ENCODE measurements at regions not wholly inside any gene's neighbourhood (a gene's known extent, or its start where the extent isn't known, plus 50 kb on each side); places are given as distances from the start of the nearest gene placed in this dataset.

DNA sequence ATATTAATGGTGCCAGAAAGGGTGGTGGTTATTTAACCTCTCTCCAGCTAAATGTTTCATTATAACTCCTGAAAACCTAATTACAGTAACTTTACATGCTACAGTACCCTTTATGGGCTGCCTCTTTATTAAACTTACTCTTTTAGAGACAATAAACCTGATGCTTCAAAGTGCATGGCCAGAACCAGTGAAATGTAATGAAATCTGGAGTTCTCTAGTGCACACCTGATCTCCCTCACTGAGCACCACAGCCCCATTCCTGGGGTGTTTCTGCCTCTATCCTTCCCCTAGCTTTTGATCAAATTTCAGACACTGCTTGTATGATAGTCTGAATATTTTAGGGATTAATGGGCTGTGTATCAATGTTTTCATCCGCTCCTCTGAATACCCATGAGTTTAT, 306.5 kb upstream of the WWC1 start:
- no peak for DNase-seq (ENCODE audit: low read depth)
- no peak overlapping the region for H3K4me3 ChIP-seq (ENCODE audit: low read depth, low read length)
- TF ChIP-seq, protein P1, sequence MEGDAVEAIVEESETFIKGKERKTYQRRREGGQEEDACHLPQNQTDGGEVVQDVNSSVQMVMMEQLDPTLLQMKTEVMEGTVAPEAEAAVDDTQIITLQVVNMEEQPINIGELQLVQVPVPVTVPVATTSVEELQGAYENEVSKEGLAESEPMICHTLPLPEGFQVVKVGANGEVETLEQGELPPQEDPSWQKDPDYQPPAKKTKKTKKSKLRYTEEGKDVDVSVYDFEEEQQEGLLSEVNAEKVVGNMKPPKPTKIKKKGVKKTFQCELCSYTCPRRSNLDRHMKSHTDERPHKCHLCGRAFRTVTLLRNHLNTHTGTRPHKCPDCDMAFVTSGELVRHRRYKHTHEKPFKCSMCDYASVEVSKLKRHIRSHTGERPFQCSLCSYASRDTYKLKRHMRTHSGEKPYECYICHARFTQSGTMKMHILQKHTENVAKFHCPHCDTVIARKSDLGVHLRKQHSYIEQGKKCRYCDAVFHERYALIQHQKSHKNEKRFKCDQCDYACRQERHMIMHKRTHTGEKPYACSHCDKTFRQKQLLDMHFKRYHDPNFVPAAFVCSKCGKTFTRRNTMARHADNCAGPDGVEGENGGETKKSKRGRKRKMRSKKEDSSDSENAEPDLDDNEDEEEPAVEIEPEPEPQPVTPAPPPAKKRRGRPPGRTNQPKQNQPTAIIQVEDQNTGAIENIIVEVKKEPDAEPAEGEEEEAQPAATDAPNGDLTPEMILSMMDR (IDR thresholded peaks at IDR 0.05; ENCODE audit: insufficient read depth, low read length), result no peak

DNA sequence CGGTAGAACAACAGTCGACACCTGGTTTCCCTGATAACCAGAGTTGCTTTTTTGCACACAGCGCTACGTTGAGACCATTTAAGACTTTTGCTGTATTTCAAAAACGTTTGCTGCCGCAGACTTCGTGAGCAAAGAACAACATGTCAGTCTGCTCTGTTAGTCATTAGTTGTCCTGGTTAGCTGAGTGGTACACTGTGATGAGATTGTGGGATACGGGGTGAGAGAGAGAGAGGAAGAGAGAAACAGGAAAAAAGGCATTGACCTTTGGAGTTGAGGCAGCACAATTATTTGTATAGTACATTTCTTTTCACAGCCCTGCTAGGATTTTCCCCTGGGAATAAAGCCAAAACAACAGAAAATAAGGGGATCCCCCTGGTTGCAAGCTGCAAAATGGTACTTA, 306.1 kb upstream of the WWC1 start:
- no peak overlapping the region for H3K4me3 ChIP-seq (ENCODE audit: low read depth, low read length)
- TF ChIP-seq, protein P1 (IDR thresholded peaks at IDR 0.05; ENCODE audit: insufficient read depth, low read length), result no peak
- no peak for DNase-seq (ENCODE audit: low read depth)

DNA sequence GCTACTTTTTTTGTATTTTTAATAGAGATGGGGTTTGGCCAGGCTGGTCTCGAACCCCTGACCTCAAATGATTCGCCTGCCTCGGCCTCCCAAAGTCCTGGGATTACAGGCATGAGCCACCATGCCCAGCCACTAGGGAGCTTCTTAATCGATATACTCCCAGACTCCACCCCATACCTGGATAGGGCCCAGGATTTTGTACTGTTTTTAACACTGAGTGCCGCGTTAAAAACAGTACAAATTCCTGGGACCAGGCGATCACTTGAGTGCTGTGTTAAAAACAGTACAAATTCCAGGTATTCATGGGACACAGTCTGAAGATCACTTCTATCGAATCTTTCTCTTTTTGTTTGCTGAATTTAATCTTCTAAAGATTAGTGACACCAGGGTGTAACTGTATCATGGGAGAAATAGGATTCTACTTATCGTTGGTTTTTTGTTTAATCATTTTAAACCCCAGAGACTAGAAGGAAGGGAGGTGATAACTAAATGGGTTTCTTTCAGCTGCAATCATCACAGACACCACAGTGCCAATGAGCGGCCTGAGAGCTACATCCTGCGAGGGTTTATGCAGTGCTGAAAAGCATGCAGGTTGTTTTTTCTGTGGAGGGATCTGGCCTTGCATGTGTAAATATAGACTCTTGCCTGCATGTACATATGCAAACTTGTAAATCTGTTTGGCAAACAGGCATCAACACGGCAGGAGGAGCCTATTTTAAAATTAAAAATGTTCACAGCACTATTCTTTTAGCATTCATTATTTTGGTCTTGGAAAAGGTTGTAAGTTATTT, 303.8 kb upstream of the WWC1 start:
- H3K4me3 ChIP-seq (ENCODE audit: low read depth, low read length), result no peak overlapping the region
- TF ChIP-seq, protein P1 (IDR thresholded peaks at IDR 0.05; ENCODE audit: insufficient read depth, low read length), result no peak
- no peak for DNase-seq (ENCODE audit: low read depth)

DNA sequence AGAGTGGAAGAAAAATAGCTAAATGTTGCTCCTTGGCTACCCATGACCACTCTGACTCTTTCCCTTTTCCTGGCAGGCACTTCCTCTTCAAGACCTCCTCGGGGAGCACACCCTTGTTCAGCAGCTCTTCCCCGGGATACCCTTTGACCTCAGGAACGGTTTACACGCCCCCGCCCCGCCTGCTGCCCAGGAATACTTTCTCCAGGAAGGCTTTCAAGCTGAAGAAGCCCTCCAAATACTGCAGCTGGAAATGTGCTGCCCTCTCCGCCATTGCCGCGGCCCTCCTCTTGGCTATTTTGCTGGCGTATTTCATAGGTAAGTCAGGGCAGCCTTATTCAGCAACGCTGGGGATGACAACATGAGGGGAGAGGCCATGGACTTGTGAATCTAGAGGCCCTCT, 298.6 kb upstream of the WWC1 start:
- no peak overlapping the region for H3K4me3 ChIP-seq (ENCODE audit: low read depth, low read length)
- no peak for DNase-seq (ENCODE audit: low read depth)
- TF ChIP-seq, protein P1 (IDR thresholded peaks at IDR 0.05; ENCODE audit: insufficient read depth, low read length), result no peak

DNA sequence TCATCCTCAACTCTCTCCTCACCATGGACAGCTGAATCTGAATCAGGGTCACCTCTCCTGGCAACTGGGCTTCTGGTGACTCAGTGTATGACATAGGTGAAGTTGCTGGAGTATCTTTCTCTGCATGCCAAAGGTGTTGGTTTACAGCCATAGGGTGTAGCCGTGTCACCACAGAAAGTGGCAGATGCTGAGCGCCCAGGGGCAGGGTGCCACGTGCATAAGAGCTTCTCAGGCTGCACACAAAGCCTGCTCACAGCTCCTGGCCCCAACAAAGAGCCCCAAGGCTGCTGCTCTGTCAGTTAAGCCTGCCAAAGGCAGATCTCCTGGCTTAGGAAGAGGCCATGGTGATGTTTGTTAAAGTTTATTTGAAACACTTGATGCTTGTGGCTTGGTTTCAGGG, 297.7 kb upstream of the WWC1 start:
- H3K4me3 ChIP-seq (ENCODE audit: low read depth, low read length), result no peak overlapping the region
- TF ChIP-seq, protein P1 (IDR thresholded peaks at IDR 0.05; ENCODE audit: insufficient read depth, low read length), result no peak
- DNase-seq (ENCODE audit: low read depth), result no peak

DNA sequence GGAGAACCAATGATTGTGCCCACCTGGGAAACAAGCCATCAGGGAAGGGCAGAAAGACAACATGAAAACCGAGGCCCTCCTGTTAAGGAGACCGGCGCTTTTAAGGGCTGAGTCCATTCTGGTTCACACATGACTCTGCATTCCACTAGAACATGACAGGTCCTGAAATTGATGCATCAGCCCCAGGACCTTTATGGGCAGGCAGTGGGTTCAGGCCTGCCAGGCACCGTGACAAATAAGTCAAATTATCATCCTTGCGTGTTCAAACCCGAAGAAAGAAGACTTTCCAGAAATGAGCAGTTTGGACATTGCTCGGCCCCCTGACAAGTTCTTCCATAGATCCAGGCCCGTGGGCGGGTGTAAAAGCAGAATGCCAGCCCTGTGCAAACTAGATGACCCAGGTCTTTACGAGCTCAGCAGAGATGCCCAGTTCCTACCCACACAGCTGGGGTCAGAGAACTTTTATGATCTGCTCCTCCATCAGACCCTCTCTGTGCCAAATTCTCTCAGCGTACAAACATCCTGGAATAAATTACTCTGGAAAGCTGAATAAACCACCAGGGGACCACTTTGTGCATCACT, 295.5 kb upstream of the WWC1 start:
- DNase-seq (ENCODE audit: low read depth), result no peak
- TF ChIP-seq, protein P1 (IDR thresholded peaks at IDR 0.05; ENCODE audit: insufficient read depth, low read length), result no peak
- no peak overlapping the region for H3K4me3 ChIP-seq (ENCODE audit: low read depth, low read length)
